ENCODE measurements at regions not wholly inside any gene's neighbourhood (a gene's known extent, or its start where the extent isn't known, plus 50 kb on each side); places are given as distances from the start of the nearest gene placed in this dataset.

DNA sequence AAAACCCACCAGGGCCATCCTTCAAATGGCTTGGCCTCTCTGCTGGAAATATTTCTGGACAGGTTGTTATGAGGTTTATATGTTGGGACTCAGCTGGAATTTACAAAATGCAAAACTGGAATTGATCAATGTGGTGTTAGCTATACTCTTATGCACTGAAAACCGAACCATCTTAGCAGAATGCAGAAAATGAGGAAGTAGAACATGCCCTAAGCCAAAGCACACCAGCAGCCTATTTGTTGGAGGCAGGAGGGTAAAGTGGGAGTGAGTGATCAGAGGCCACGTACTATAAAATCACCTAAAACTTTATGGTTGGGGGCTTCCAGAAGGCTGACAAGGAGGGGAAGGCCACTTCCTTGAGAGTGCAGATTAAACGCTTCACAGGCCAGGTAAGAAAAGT is 63.6 kb upstream of the C5orf63 start:
- TF ChIP-seq, protein P1, sequence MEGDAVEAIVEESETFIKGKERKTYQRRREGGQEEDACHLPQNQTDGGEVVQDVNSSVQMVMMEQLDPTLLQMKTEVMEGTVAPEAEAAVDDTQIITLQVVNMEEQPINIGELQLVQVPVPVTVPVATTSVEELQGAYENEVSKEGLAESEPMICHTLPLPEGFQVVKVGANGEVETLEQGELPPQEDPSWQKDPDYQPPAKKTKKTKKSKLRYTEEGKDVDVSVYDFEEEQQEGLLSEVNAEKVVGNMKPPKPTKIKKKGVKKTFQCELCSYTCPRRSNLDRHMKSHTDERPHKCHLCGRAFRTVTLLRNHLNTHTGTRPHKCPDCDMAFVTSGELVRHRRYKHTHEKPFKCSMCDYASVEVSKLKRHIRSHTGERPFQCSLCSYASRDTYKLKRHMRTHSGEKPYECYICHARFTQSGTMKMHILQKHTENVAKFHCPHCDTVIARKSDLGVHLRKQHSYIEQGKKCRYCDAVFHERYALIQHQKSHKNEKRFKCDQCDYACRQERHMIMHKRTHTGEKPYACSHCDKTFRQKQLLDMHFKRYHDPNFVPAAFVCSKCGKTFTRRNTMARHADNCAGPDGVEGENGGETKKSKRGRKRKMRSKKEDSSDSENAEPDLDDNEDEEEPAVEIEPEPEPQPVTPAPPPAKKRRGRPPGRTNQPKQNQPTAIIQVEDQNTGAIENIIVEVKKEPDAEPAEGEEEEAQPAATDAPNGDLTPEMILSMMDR (IDR thresholded peaks at IDR 0.05): no peak
- TF ChIP-seq POLR2A (IDR thresholded peaks at IDR 0.05): no peak

All from Peyer's patch (tissue), 4 donors.